Body of pancreas (tissue), 4 donors: ENCODE measurements at regions not wholly inside any gene's neighbourhood (a gene's known extent, or its start where the extent isn't known, plus 50 kb on each side); places are given as distances from the start of the nearest gene placed in this dataset. TPM values are rescaled to one million over a fixed set of nuclear protein-coding genes. Genes with fewer than 3 reads are reported as not detected.

Experiments
- ATAC-seq: fragments of 150-250 bp; one replicate; pipeline ENCODE4 v1.9.1; 2016
- DNase-seq, 4 donors: peaks; one replicate each; pipeline ENCODE4 v3.0.0-alpha.2; 2019
- H3K27ac ChIP-seq, 4 donors: fragments of 200-600 bp; sonication (generic); 1 replicate in 3 of 4; 2 replicates in 1 of 4; pipeline versions ENCODE4 v1.5.1 to v1.6.1; 2016 to 2019; ENCODE audit warnings: mild to moderate bottlenecking in 1 of 4, mixed read lengths in 1 of 4, moderate library complexity in 1 of 4
- H3K27me3 ChIP-seq, 2 donors: fragments of 200-600 bp; sonication (generic); one replicate each; pipeline ENCODE4 v1.6.0; 2016; ENCODE audit warnings: mild to moderate bottlenecking in 1 of 2
- H3K36me3 ChIP-seq, 2 donors: fragments of 200-600 bp; sonication (generic); replicated peaks in 1 of 2; 2 replicates each; pipeline ENCODE4 v1.5.1; 2016; ENCODE audit warnings: low read depth in 2 of 2; ENCODE audit not compliant: insufficient read depth in 1 of 2
- H3K4me1 ChIP-seq: fragments of 200-600 bp; sonication (generic); one replicate; pipeline ENCODE4 v1.6.0; 2016
- H3K4me3 ChIP-seq, 2 donors: fragments of 200-600 bp; sonication (generic); 1 replicate in 1 of 2; 2 replicates in 1 of 2; pipeline ENCODE4 v1.5.1; 2016 to 2019
- H3K9me3 ChIP-seq, 3 donors: fragments of 200-600 bp; sonication (generic); 1 replicate in 2 of 3; 2 replicates in 1 of 3; pipeline ENCODE4 v1.5.1; 2016
- POLR2A ChIP-seq, 3 donors: fragments of 450-650 bp; IDR thresholded peaks; one replicate each; pipeline ENCODE4 v1.6.1; 2016; ENCODE audit warnings: antibody characterized with exemption in 3 of 3, mild to moderate bottlenecking in 2 of 3
- WGBS, 2 donors: methylation state at CpG; one replicate each; pipeline ENCODE4 v1.1.5; 2017; 5-methylcytosine and 5-hydroxymethylcytosine counted together
- intact Hi-C: fragments of 100-400 bp; cut with DNase I; formaldehyde crosslinking; loops from one replicate; pipeline ENCODE4 v1.15.1; 2023
- small RNA-seq: library from RNA; depleted of rRNA; stranded (forward); fragments of <200 nt; gene quantifications from one replicate; pipeline ENCODE3, GENCODE V24; 2016
- TF ChIP-seq, protein P1 (sequence below), 7 experiments: fragments of 450-650 bp in 4 of 7; fragments of 200-600 bp in 3 of 7; sonication (generic) in 3 of 7; IDR thresholded peaks; one replicate each; pipeline ENCODE4 v1.5.1; 2016 to 2019; ENCODE audit warnings: antibody characterized with exemption in 7 of 7

- H3K4me3 ChIP-seq = no peak overlapping the region
- H3K36me3 ChIP-seq = no peaks in the 10 kb centered on the region
- no peaks in the 10 kb centered on the region for H3K9me3 ChIP-seq
- no peaks in the 10 kb centered on the region for H3K27me3 ChIP-seq
- TF ChIP-seq, protein P1, sequence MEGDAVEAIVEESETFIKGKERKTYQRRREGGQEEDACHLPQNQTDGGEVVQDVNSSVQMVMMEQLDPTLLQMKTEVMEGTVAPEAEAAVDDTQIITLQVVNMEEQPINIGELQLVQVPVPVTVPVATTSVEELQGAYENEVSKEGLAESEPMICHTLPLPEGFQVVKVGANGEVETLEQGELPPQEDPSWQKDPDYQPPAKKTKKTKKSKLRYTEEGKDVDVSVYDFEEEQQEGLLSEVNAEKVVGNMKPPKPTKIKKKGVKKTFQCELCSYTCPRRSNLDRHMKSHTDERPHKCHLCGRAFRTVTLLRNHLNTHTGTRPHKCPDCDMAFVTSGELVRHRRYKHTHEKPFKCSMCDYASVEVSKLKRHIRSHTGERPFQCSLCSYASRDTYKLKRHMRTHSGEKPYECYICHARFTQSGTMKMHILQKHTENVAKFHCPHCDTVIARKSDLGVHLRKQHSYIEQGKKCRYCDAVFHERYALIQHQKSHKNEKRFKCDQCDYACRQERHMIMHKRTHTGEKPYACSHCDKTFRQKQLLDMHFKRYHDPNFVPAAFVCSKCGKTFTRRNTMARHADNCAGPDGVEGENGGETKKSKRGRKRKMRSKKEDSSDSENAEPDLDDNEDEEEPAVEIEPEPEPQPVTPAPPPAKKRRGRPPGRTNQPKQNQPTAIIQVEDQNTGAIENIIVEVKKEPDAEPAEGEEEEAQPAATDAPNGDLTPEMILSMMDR (IDR thresholded peaks at IDR 0.05) = no peak
- no peak for TF ChIP-seq POLR2A (IDR thresholded peaks at IDR 0.05)
- ATAC-seq (no peak), DNase-seq (no peak)
- intact Hi-C loops = no loop called here
- H3K27ac ChIP-seq = no peak overlapping the region
- no peaks in the 10 kb centered on the region for H3K4me1 ChIP-seq
- 40 to 41% methylated on average over 9 of the region's 9 CpGs for WGBS, 2 donors
Measured at GRCh38 chr5:121797681-121798518, 53.8 kb upstream of the FTMT start.

Small RNA genes in the stretch of these regions (small RNA-seq; reads per million reads assigned to genes)
- not detected for gene AC010350.1
